GM23338 (cell line): ENCODE measurements at regions not wholly inside any gene's neighbourhood (a gene's known extent, or its start where the extent isn't known, plus 50 kb on each side); places are given as distances from the start of the nearest gene placed in this dataset.

Source experiments
- CREB1 ChIP-seq: fragments of 250-450 bp; sonication (Bioruptor Pico); IDR thresholded peaks from 2 replicates; pipeline ENCODE4 v1.5.0; 2020; ENCODE audit warnings: low read depth, mild to moderate bottlenecking, moderate library complexity
- CTCF ChIP-seq, 2 experiments: fragments of 200-600 bp in 1 of 2; sonication (generic) in 1 of 2; conservative IDR thresholded peaks; 2 replicates each; pipeline versions ENCODE4 v1.5.1 to v1.6.1; 2016 to 2017; ENCODE audit warnings: antibody characterized with exemption in 2 of 2, low read depth in 2 of 2, mild to moderate bottlenecking in 2 of 2, moderate library complexity in 1 of 2
- EZH2 ChIP-seq: fragments of 200-600 bp; sonication (generic); IDR thresholded peaks from one replicate; pipeline ENCODE4 v1.8.0; 2017; ENCODE audit warnings: antibody characterized with exemption, mild to moderate bottlenecking, low read depth; ENCODE audit not compliant: unreplicated experiment
- EZH2phosphoT487 ChIP-seq: fragments of 200-600 bp; sonication (generic); IDR thresholded peaks from one replicate; pipeline ENCODE4 v1.8.1; 2018; ENCODE audit warnings: antibody characterized with exemption; ENCODE audit not compliant: unreplicated experiment
- JUNB ChIP-seq: IDR thresholded peaks from one replicate; pipeline ENCODE4 v1.6.1; 2016; ENCODE audit warnings: antibody characterized with exemption; ENCODE audit not compliant: unreplicated experiment
- POLR2AphosphoS5 ChIP-seq: IDR thresholded peaks from 2 replicates; pipeline ENCODE4 v1.6.1; 2016; ENCODE audit warnings: antibody characterized with exemption, low read depth
- REST ChIP-seq: IDR thresholded peaks from one replicate; pipeline ENCODE4 v1.6.1; 2018; ENCODE audit warnings: antibody characterized with exemption; ENCODE audit not compliant: unreplicated experiment

GRCh38 chr2:19643117-19643518 lies 258.7 kb downstream of the TTC32 start:
- TF ChIP-seq REST, result no peak
- no peak for TF ChIP-seq POLR2AphosphoS5
- TF ChIP-seq CTCF (conservative IDR thresholded peaks at IDR 0.05; ENCODE audit: low read depth in 2 of 2), result no peak
- TF ChIP-seq EZH2phosphoT487, result no peak
- TF ChIP-seq CREB1, result no peak
- TF ChIP-seq EZH2, result no peak
- no peak for TF ChIP-seq JUNB
